Right atrium auricular region (tissue), 2 donors: ENCODE measurements at regions not wholly inside any gene's neighbourhood (a gene's known extent, or its start where the extent isn't known, plus 50 kb on each side); places are given as distances from the start of the nearest gene placed in this dataset.
"Not testable (repeated sequence)": the region's sequence is repeated elsewhere in the genome, so short reads cannot be mapped to it uniquely, and the experiment has no call there.

Source experiments
- DNase-seq: peaks from one replicate; pipeline ENCODE4 v3.0.0-alpha.2; 2019; ENCODE audit warnings: low spot score
- H3K27ac ChIP-seq, 2 donors: fragments of 200-600 bp; sonication (generic); 1 replicate in 1 of 2; 2 replicates in 1 of 2; pipeline ENCODE4 v1.5.1; 2016 to 2019
- H3K27me3 ChIP-seq, 2 donors: fragments of 200-600 bp; sonication (generic); one replicate each; pipeline versions ENCODE4 v1.5.1 to v1.6.0; 2017 to 2019
- H3K36me3 ChIP-seq: fragments of 200-600 bp; sonication (generic); one replicate; pipeline ENCODE4 v1.5.1; 2016
- H3K4me1 ChIP-seq, 2 donors: fragments of 200-600 bp; sonication (generic); one replicate each; pipeline versions ENCODE4 v1.5.1 to v1.6.0; 2017 to 2019
- H3K4me3 ChIP-seq, 2 donors: fragments of 200-600 bp; sonication (generic); 1 replicate in 1 of 2; 2 replicates in 1 of 2; pipeline ENCODE4 v1.5.1; 2017 to 2019; ENCODE audit warnings: mild to moderate bottlenecking in 1 of 2, moderate library complexity in 1 of 2
- H3K9me3 ChIP-seq, 2 donors: fragments of 200-600 bp; sonication (generic); one replicate each; pipeline ENCODE4 v1.5.1; 2019
- CTCF ChIP-seq, 2 donors: fragments of 200-600 bp; sonication (generic); IDR thresholded peaks; one replicate each; pipeline ENCODE4 v1.5.1; 2019; ENCODE audit warnings: antibody characterized with exemption in 2 of 2

DNA sequence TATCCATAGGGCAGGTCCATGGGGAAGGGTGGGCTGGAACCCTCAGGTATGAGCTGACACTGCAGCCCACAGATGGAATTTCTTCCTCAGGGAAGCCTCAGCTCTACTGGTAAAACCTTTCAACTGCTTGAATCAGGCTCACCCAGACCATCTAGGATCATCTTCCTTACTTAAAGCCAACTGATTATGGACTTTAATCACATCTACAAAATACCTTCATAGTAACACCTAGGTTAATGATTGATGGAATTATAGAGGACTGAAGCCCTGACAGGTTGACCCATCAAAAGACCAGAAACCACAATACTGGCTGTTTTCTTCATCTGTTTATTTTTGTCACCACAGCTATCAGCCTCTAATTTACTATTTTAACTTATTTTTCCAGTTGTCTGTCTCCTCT is 188.9 kb upstream of the BOD1L1 start:
- no peak overlapping the region for H3K27ac ChIP-seq
- H3K4me3 ChIP-seq: no peak overlapping the region
- H3K36me3 ChIP-seq: no peaks in the 10 kb centered on the region
- TF ChIP-seq CTCF (IDR thresholded peaks at IDR 0.05): no peak
- H3K9me3 ChIP-seq: no peaks in the 10 kb centered on the region
- no peak for DNase-seq
- H3K4me1 ChIP-seq: no peaks in the 10 kb centered on the region
- no peaks in the 10 kb centered on the region for H3K27me3 ChIP-seq

GRCh38 chr4:13821522-13821921 is 194.0 kb upstream of the BOD1L1 start:
- Histone ChIP-seq H3K4me1 (no peaks in the 10 kb centered on the region), H3K27ac (no peak overlapping the region), H3K36me3 (no peaks in the 10 kb centered on the region), H3K4me3 (no peak overlapping the region), H3K27me3 (no peaks in the 10 kb centered on the region), H3K9me3 (peaks cover 0 to 21% of the 10 kb centered on the region in 2 donors)
- no peak for TF ChIP-seq CTCF (IDR thresholded peaks at IDR 0.05)
- DNase-seq: no peak

DNA sequence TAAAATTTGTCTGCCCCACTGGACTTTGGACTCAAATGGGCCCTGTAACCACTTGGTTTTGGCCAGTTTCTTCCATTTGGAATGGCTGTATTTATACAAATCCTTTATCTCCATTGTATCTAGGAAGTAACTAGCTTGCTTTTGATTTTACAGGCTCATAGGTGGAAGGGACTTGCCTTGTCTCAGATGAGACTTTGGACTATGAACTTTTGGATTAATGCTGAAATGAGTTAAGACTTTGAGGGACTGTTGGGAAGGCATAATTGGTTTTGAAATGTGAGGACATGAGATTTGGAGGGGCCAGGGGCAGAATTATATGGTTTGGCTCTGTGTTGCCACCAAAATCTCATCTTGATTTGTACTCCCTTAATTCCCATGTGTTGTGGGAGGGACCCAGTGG is 198.3 kb upstream of the BOD1L1 start:
- not testable (repeated sequence) for H3K27me3 ChIP-seq, H3K36me3 ChIP-seq, H3K4me3 ChIP-seq, H3K27ac ChIP-seq, H3K4me1 ChIP-seq, DNase-seq
- H3K9me3 ChIP-seq: peaks cover 0 to 21% of the 10 kb centered on the region in 2 donors

DNA sequence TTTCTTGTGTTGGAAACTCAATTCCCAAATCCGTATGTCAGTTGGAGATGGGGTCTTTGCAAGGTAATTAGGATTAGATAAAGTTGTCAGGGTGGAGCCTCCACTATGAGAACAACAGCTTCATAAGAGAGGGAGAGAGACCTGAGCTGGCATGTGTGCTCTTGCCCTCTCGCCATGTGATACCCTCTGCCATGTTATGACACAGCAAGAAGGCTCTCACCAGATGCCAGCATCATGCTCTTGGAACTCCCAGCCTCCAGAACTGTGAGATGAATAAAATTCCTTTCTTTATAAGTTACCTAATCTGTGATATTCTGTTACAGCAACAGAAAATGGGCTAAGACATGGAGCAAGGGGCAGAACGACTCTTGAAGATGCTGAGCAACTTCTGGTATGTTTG is 201.9 kb upstream of the BOD1L1 start:
- peaks cover 0 to 13% of the 10 kb centered on the region in 2 donors for H3K4me1 ChIP-seq
- no peak for DNase-seq
- H3K9me3 ChIP-seq: peaks cover 0 to 6% of the 10 kb centered on the region in 2 donors
- H3K36me3 ChIP-seq: no peaks in the 10 kb centered on the region
- TF ChIP-seq CTCF (IDR thresholded peaks at IDR 0.05): no peak
- no peak overlapping the region for H3K27ac ChIP-seq
- H3K4me3 ChIP-seq: no peak overlapping the region
- no peaks in the 10 kb centered on the region for H3K27me3 ChIP-seq

- TF ChIP-seq CTCF (IDR thresholded peaks at IDR 0.05): no peak
- no peak for DNase-seq
These were observed 202.9 kb upstream of the BOD1L1 start for GRCh38 chr4:13830449-13830848.

GRCh38 chr4:13833171-13833804 is 205.8 kb upstream of the BOD1L1 start:
- peaks cover 0 to 18% of the 10 kb centered on the region in 2 donors for H3K4me1 ChIP-seq
- no peaks in the 10 kb centered on the region for H3K36me3 ChIP-seq
- H3K9me3 ChIP-seq: no peaks in the 10 kb centered on the region
- no peak for TF ChIP-seq CTCF (IDR thresholded peaks at IDR 0.05)
- H3K27me3 ChIP-seq: no peaks in the 10 kb centered on the region
- H3K27ac ChIP-seq: peak overlapping the region; percentile 34 to 67
- DNase-seq: no peak
- no peak overlapping the region for H3K4me3 ChIP-seq

More at GRCh38 chr4:13830449-13830848, 202.9 kb upstream of the BOD1L1 start:
- no peaks in the 10 kb centered on the region for H3K36me3 ChIP-seq
- peaks cover 0 to 13% of the 10 kb centered on the region in 2 donors for H3K4me1 ChIP-seq
- no peak overlapping the region for H3K27ac ChIP-seq
- H3K27me3 ChIP-seq: no peaks in the 10 kb centered on the region
- no peaks in the 10 kb centered on the region for H3K9me3 ChIP-seq
- H3K4me3 ChIP-seq: no peak overlapping the region
